Right hindlimb (tissue), 1 donor: ENCODE measurements at regions not wholly inside any gene's neighbourhood (a gene's known extent, or its start where the extent isn't known, plus 50 kb on each side); places are given as distances from the start of the nearest gene placed in this dataset.

ENCODE experiments used
- DNase-seq: peaks from one replicate; pipeline ENCODE4 v3.0.0-alpha.2; 2018

GRCh38 chr3:68458581-68458980 is 473.8 kb downstream of the TAFA4 start:
- DNase-seq = no peak

GRCh38 chr3:68448510-68449383 is 483.6 kb downstream of the TAFA4 start:
- no peak for DNase-seq

GRCh38 chr3:68447885-68448284 is 484.5 kb downstream of the TAFA4 start:
- DNase-seq = no peak

- no peak for DNase-seq
These were observed 491.3 kb downstream of the TAFA4 start for GRCh38 chr3:68441054-68441453.

- no peak for DNase-seq
These were observed 495.5 kb downstream of the TAFA4 start for GRCh38 chr3:68436619-68437401.

GRCh38 chr3:68428495-68428894 is 503.9 kb downstream of the TAFA4 start:
- no peak for DNase-seq

- DNase-seq = no peak
These were observed 507.4 kb downstream of the TAFA4 start for GRCh38 chr3:68424796-68425460.

GRCh38 chr3:68408626-68409025 is 523.7 kb downstream of the TAFA4 start:
- DNase-seq = no peak

- no peak for DNase-seq
These were observed 528.6 kb downstream of the TAFA4 start for GRCh38 chr3:68403741-68404140.

GRCh38 chr3:68402235-68402918 is 530.0 kb downstream of the TAFA4 start:
- DNase-seq = no peak

GRCh38 chr3:68378631-68379030 is 553.7 kb downstream of the TAFA4 start:
- no peak for DNase-seq

GRCh38 chr3:68373727-68374126 is 558.6 kb downstream of the TAFA4 start:
- no peak for DNase-seq

GRCh38 chr3:68363796-68364195 is 568.6 kb downstream of the TAFA4 start:
- no peak for DNase-seq

- no peak for DNase-seq
These were observed 571.9 kb downstream of the TAFA4 start for GRCh38 chr3:68360492-68360891.

- no peak for DNase-seq
These were observed 586.6 kb downstream of the TAFA4 start for GRCh38 chr3:68345781-68346180.

GRCh38 chr3:68342426-68342825 is 589.9 kb downstream of the TAFA4 start:
- DNase-seq = no peak

GRCh38 chr3:68336042-68336441 is 596.3 kb downstream of the TAFA4 start:
- DNase-seq = no peak

- DNase-seq = no peak
These were observed 597.9 kb downstream of the TAFA4 start for GRCh38 chr3:68334367-68334986.

- no peak for DNase-seq
These were observed 604.3 kb downstream of the TAFA4 start for GRCh38 chr3:68328049-68328448.

GRCh38 chr3:68315964-68316363 is 616.4 kb downstream of the TAFA4 start:
- no peak for DNase-seq

- no peak for DNase-seq
These were observed 616.8 kb downstream of the TAFA4 start for GRCh38 chr3:68315546-68315945.

- DNase-seq = no peak
These were observed 625.8 kb downstream of the TAFA4 start for GRCh38 chr3:68306571-68306970.
